ENCODE measurements at regions not wholly inside any gene's neighbourhood (a gene's known extent, or its start where the extent isn't known, plus 50 kb on each side); places are given as distances from the start of the nearest gene placed in this dataset.
A peak's percentile ranks its signal among the peaks of the same experiment; 100 is the strongest.

GRCh38 chr18:67310826-67311225, 205.7 kb downstream of the DSEL start:
- in situ Hi-C loops (cut with HindIII; ENCODE audit: low sequenced_read_pairs) = no loop called here
- no peak overlapping the region for H3K4me3 ChIP-seq (ENCODE audit: low read depth, low read length)

GRCh38 chr18:67308819-67309218, 207.7 kb downstream of the DSEL start:
- H3K4me3 ChIP-seq (ENCODE audit: low read depth, low read length) = no peak overlapping the region
- DNase-seq (ENCODE audit: low read depth, low spot score) = no peak
- TF ChIP-seq CTCF (IDR thresholded peaks at IDR 0.05; ENCODE audit: low read depth, low read length) = no peak
- in situ Hi-C loops (cut with HindIII; ENCODE audit: low sequenced_read_pairs) = no loop called here

More at GRCh38 chr18:67310826-67311225, 205.7 kb downstream of the DSEL start:
- peak; percentile 24 for DNase-seq (ENCODE audit: low read depth, low spot score)
- TF ChIP-seq CTCF (IDR thresholded peaks at IDR 0.05; ENCODE audit: low read depth, low read length) = no peak

- in situ Hi-C loops (cut with HindIII; ENCODE audit: low sequenced_read_pairs) = no loop called here
- no peak overlapping the region for H3K4me3 ChIP-seq (ENCODE audit: low read depth, low read length)
- DNase-seq (ENCODE audit: low read depth, low spot score) = no peak
- TF ChIP-seq CTCF (IDR thresholded peaks at IDR 0.05; ENCODE audit: low read depth, low read length) = no peak
Measured at GRCh38 chr18:67305466-67305865, 211.1 kb downstream of the DSEL start.

GRCh38 chr18:67302043-67302442, 214.5 kb downstream of the DSEL start:
- in situ Hi-C loops (cut with HindIII; ENCODE audit: low sequenced_read_pairs) = no loop called here
- peak; percentile 56 for DNase-seq (ENCODE audit: low read depth, low spot score)
- no peak for TF ChIP-seq CTCF (IDR thresholded peaks at IDR 0.05; ENCODE audit: low read depth, low read length)
- H3K4me3 ChIP-seq (ENCODE audit: low read depth, low read length) = no peak overlapping the region

- no peak for DNase-seq (ENCODE audit: low read depth, low spot score)
- TF ChIP-seq CTCF (IDR thresholded peaks at IDR 0.05; ENCODE audit: low read depth, low read length) = no peak
- in situ Hi-C loops (cut with HindIII; ENCODE audit: low sequenced_read_pairs) = no loop called here
- no peak overlapping the region for H3K4me3 ChIP-seq (ENCODE audit: low read depth, low read length)
Measured at GRCh38 chr18:67301592-67301991, 214.9 kb downstream of the DSEL start.

- no peak overlapping the region for H3K4me3 ChIP-seq (ENCODE audit: low read depth, low read length)
- no peak for DNase-seq (ENCODE audit: low read depth, low spot score)
- no peak for TF ChIP-seq CTCF (IDR thresholded peaks at IDR 0.05; ENCODE audit: low read depth, low read length)
- in situ Hi-C loops (cut with HindIII; ENCODE audit: low sequenced_read_pairs) = no loop called here
Measured at GRCh38 chr18:67300498-67300897, 216.0 kb downstream of the DSEL start.

- no peak for DNase-seq (ENCODE audit: low read depth, low spot score)
- in situ Hi-C loops (cut with HindIII; ENCODE audit: low sequenced_read_pairs) = no loop called here
- H3K4me3 ChIP-seq (ENCODE audit: low read depth, low read length) = no peak overlapping the region
- TF ChIP-seq CTCF (IDR thresholded peaks at IDR 0.05; ENCODE audit: low read depth, low read length) = no peak
Measured at GRCh38 chr18:67292814-67293213, 223.7 kb downstream of the DSEL start.
